Right lobe of liver (tissue), 6 donors: ENCODE measurements at regions not wholly inside any gene's neighbourhood (a gene's known extent, or its start where the extent isn't known, plus 50 kb on each side); places are given as distances from the start of the nearest gene placed in this dataset.

Source experiments
- ATAC-seq, 4 donors: fragments of 200-7000 bp; cut with Tn5 transposase; one replicate each; pipeline ENCODE4 v1.9.1; 2020; ENCODE audit warnings: mild to moderate bottlenecking in 4 of 4, moderate library complexity in 4 of 4
- DNase-seq, 3 donors: peaks; one replicate each; pipeline ENCODE4 v3.0.0-alpha.2; 2020
- H3K27ac ChIP-seq, 3 donors: fragments of 200-600 bp; one replicate each; pipeline ENCODE4 v1.8.0; 2022
- H3K27me3 ChIP-seq, 2 donors: fragments of 200-600 bp; one replicate each; pipeline ENCODE4 v1.8.0; 2022
- H3K36me3 ChIP-seq, 4 donors: fragments of 200-600 bp; sonication (generic) in 1 of 4; one replicate each; pipeline versions ENCODE4 v1.5.1 to v1.8.0; 2017 to 2022; ENCODE audit warnings: control low read depth in 1 of 4
- H3K4me1 ChIP-seq, 4 donors: fragments of 200-600 bp; sonication (generic) in 1 of 4; one replicate each; pipeline versions ENCODE4 v1.5.1 to v1.8.0; 2017 to 2022; ENCODE audit warnings: control low read depth in 1 of 4
- H3K4me3 ChIP-seq, 3 donors: fragments of 200-600 bp; one replicate each; pipeline ENCODE4 v1.8.0; 2022
- H3K9me3 ChIP-seq, 4 donors: fragments of 200-600 bp; sonication (generic) in 1 of 4; one replicate each; pipeline versions ENCODE4 v1.5.1 to v1.8.0; 2017 to 2022; ENCODE audit warnings: control low read depth in 1 of 4
- CTCF ChIP-seq, 4 donors: fragments of 200-600 bp in 3 of 4; fragments of 450-650 bp in 1 of 4; IDR thresholded peaks; one replicate each; pipeline versions ENCODE4 v1.5.1 to v1.8.0; 2016 to 2022; ENCODE audit warnings: antibody characterized with exemption in 4 of 4, mild to moderate bottlenecking in 2 of 4
- POLR2A ChIP-seq: fragments of 450-650 bp; IDR thresholded peaks from one replicate; pipeline ENCODE4 v1.6.1; 2017; ENCODE audit warnings: antibody characterized with exemption, mild to moderate bottlenecking
- WGBS: methylation state at CpG from one replicate; pipeline ENCODE4 v1.1.6; 2018; ENCODE audit warnings: low coverage, low lambda C conversion rate; ENCODE audit not compliant: insufficient coverage; ENCODE audit errors: missing lambda C conversion rate; 5-methylcytosine and 5-hydroxymethylcytosine counted together
- intact Hi-C, 2 donors: fragments of 100-400 bp; cut with DNase I; formaldehyde crosslinking; loops; one replicate each; pipeline versions ENCODE4 v1.11.2 to v1.14.1; 2022
- donor health status: DM: no; HTN: yes; CAD: no.
- donor health status: DM: no; HTN: no; CAD: no.
- donor health status: DM: no; HTN: no; CAD: no.
- donor health status: DM: no; HTN: yes; CAD: no.
- donor health status: DM: no; HTN: yes; CAD: no.

- 45% methylated on average over 1 of the region's 1 CpG for WGBS
These were observed 279.2 kb downstream of the EDEM1 start for GRCh38 chr3:5466717-5467116.

GRCh38 chr3:5473471-5473870 lies 286.0 kb downstream of the EDEM1 start:
- Histone ChIP-seq H3K4me1 (no peaks in the 10 kb centered on the region), H3K27ac (no peak overlapping the region), H3K36me3 (no peaks in the 10 kb centered on the region), H3K27me3 (no peaks in the 10 kb centered on the region), H3K9me3 (no peaks in the 10 kb centered on the region), H3K4me3 (no peak overlapping the region)
- no peak for TF ChIP-seq CTCF (IDR thresholded peaks at IDR 0.05)
- no peak for TF ChIP-seq POLR2A
- intact Hi-C loops = no loop called here
- WGBS = 27% methylated on average over 1 of the region's 1 CpG
- no peak for DNase-seq
- no peak for ATAC-seq

More at GRCh38 chr3:5466717-5467116, 279.2 kb downstream of the EDEM1 start:
- no peak overlapping the region for H3K27ac ChIP-seq
- DNase-seq (no peak), ATAC-seq (no peak)
- H3K27me3 ChIP-seq = no peaks in the 10 kb centered on the region
- TF ChIP-seq POLR2A = no peak
- no peak for TF ChIP-seq CTCF (IDR thresholded peaks at IDR 0.05)
- H3K4me1 ChIP-seq = no peaks in the 10 kb centered on the region
- H3K9me3 ChIP-seq = no peaks in the 10 kb centered on the region
- intact Hi-C loops = no loop called here
- H3K4me3 ChIP-seq = no peak overlapping the region
- H3K36me3 ChIP-seq = no peaks in the 10 kb centered on the region

DNA sequence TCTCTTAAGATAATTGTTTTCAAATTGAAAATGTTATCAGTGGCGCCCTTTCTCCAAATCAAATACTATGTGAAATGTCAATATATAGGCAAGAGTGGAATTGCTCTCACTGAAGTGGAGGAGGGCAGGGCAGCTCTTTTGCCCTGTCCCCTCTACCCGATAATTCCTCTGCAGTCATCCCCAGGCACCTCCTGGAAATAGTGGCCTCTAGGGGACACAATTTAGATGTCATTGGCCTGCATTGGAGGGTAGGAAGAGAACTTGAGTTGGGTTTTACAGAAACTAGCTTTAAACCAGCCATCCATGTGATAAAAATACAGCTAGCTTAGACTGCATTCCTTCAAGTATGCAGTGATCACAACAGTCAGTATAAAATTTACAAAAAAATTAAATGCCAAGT lies 288.9 kb downstream of the EDEM1 start:
- no peak overlapping the region for H3K27ac ChIP-seq
- TF ChIP-seq POLR2A = no peak
- no peak for TF ChIP-seq CTCF (IDR thresholded peaks at IDR 0.05)
- no peaks in the 10 kb centered on the region for H3K9me3 ChIP-seq
- no peaks in the 10 kb centered on the region for H3K36me3 ChIP-seq
- intact Hi-C loops = no loop called here
- no peak overlapping the region for H3K4me3 ChIP-seq
- no peak for ATAC-seq
- no peaks in the 10 kb centered on the region for H3K4me1 ChIP-seq
- no peaks in the 10 kb centered on the region for H3K27me3 ChIP-seq
- no peak for DNase-seq
- 35% methylated on average over 2 of the region's 2 CpGs for WGBS

GRCh38 chr3:5479229-5479799 lies 291.8 kb downstream of the EDEM1 start:
- Histone ChIP-seq H3K9me3 (no peaks in the 10 kb centered on the region), H3K4me3 (no peak overlapping the region), H3K36me3 (no peaks in the 10 kb centered on the region), H3K27me3 (no peaks in the 10 kb centered on the region), H3K4me1 (no peaks in the 10 kb centered on the region), H3K27ac (no peak overlapping the region)
- DNase-seq (no peak), ATAC-seq (no peak)
- intact Hi-C loops = no loop called here
- no peak for TF ChIP-seq CTCF (IDR thresholded peaks at IDR 0.05)
- 75% methylated on average over 1 of the region's 2 CpGs for WGBS

DNA sequence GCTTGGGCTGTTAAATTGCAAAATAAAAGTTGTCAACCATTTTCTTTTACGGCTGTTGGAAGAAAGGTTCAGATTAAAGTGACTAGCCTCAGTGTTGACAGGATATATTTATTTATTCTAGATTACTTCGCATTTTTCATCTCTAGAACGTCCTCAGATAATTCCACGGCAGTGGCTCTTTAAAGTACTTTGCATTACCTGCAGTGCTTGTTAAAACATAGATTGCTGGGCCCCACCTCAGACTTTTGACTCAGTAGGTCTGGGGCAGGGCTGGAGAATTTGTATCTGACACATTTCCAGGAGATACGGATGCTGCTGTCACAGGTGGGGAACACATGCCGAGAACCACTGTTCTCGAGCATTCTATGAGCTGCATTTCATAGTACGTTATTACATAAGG lies 292.7 kb downstream of the EDEM1 start:
- intact Hi-C loops = no loop called here
- TF ChIP-seq CTCF (IDR thresholded peaks at IDR 0.05) = no peak
- no peak for TF ChIP-seq POLR2A
- DNase-seq = no peak
- Histone ChIP-seq H3K4me1 (no peaks in the 10 kb centered on the region), H3K9me3 (no peaks in the 10 kb centered on the region), H3K27ac (no peak overlapping the region), H3K36me3 (no peaks in the 10 kb centered on the region), H3K4me3 (no peak overlapping the region), H3K27me3 (no peaks in the 10 kb centered on the region)
- ATAC-seq = no peak
- 74% methylated on average over 8 of the region's 8 CpGs for WGBS
